ENCODE measurements at regions not wholly inside any gene's neighbourhood (a gene's known extent, or its start where the extent isn't known, plus 50 kb on each side); places are given as distances from the start of the nearest gene placed in this dataset.

DNA sequence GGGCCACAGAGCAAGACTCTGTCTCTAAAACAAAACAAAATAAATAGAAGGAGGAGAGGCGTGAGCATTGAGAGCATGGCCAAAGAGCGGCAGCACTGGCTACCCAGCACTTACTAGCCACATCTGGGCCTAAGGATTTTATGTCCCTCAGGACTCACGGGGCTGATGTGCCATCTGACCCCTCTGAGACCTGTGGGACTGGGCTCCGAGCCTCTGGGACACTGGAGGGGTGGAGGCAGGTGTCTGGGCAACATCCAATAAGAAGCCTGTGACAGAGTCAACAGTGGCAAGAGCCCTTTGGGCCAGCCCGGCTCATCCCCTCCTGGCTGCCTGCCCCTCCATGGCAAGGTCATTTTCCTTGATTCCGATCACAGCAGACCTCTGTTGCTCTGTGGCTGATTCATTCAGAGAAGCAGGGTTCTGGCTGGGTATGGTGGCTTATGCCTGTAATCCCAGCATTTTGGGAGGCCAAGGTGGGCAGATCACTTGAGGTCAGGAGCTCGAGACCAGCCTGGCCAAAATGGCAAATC, 60.7 kb downstream of the RRM2 start:
- intact Hi-C loops (cut with DNase I) = no loop called here
- DNase-seq (no peak), ATAC-seq (ENCODE audit: poor library complexity) (no peak)

DNA sequence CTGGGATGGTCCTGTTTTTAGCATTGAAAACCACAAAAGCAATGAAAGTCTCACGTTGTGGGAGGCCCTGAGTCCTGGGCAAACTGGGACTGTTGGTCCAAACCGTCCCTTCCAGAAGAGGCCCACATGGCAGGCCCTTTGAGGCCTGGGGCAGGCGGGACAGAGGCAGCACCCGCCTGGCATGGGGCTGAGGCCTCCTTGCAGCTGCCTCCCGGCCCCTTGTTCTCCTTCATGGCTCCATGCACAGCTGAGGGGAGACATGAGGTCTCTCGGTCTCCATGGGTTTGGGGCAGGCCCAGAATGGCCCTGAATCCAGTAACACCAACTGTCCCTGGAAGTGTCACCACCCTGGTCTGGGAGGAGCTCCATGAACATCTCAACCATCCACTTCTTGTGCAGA, 61.9 kb downstream of the RRM2 start:
- intact Hi-C loops (cut with DNase I) = no loop called here
- no peak for ATAC-seq (ENCODE audit: poor library complexity)
- no peak for DNase-seq

DNA sequence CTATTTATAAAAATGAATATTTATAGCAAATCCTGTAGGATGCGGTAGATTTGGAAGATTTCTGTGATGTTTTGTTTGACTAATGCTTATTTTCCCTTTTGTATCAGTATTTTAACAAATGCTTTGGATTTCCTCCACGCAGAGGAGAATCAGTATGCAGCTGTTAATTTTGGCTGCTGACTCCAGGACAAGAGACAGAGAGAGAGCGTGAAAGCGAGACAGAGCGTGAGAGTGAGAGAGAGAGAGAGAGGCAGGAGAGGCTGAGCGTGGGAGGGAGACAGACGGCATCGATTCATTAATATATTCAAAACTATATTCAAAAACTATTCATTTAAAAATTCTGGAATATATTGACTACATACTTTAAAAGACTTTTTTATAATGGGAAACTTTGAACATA, 62.5 kb downstream of the RRM2 start:
- intact Hi-C loops (cut with DNase I) = no loop called here
- ATAC-seq (ENCODE audit: poor library complexity) (peak; percentile 76), DNase-seq (no peak)

DNA sequence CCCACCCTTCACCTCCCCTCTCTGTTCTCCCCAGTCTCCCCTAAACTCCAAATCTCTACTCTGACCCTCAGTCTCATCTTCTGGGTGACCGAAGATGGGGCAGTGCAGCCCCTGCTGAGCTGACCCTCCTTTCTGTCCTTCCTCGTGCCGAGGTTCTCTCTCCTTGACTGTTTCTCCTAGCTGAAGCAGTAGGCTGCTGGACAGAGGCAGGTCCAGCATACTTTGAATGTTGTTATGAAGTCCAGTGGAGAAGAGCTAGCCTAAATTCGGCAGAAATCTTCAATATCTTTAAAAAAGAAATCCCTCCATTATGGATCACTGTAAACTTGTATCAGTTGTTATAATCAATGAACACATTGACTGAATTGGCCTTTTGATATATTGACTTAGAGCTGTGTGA, 63.2 kb downstream of the RRM2 start:
- no peak for DNase-seq
- intact Hi-C loops (cut with DNase I) = no loop called here
- ATAC-seq (ENCODE audit: poor library complexity) = no peak

DNA sequence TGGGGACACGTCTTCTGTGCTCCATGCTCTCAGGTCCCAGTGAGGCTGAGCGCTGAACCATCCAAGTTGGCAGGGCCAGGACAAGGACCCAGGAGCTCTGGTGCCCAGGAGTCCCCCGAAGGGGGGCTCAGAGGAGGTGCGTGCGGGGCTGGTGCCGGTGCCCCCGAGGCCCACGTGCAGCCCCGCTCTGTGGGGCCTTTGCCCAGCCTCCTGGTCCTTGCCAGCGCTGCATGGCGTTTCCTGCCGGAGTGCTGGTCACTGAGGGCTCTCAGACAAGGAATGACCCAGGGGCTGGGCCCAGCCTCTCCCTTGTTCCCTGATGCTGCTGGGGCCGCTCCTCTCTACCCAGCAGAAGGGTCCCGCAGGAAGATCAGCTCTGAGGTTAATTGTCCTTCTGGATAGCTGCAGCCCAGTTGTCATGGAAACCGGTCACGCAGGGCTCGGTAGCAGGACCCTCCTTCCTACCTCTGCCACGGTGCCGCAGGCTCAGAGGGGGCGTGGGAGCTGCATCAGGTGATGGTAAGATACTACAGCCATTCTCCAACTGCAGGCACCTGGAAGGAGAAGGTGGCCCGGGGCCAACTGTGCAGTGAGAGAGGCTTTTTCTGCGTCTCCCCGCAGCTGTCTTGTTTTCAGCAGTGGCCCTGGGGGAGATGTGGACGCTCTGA, 64.5 kb downstream of the RRM2 start:
- intact Hi-C loops (cut with DNase I) = no loop called here
- DNase-seq (no peak), ATAC-seq (ENCODE audit: poor library complexity) (no peak)

DNA sequence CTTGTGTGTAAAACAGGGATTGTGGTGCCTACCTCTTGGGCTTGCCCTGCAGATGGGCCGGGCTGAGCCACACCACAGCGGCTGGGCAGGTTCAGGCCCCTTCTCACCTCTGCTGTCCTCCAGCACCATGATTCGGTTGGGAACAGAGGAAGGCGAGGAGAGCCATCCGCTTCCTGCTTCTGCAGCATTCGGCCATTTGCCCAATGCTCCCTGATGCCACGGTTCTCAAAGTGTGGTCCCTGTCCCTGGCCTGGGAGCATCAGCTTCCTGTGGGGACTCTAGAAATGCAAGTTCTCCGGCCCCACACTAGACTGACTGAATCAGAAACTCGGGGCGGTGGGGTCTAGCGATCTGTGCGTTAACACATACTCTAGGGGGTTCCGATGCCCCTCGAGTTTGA, 65.1 kb downstream of the RRM2 start:
- DNase-seq (no peak), ATAC-seq (ENCODE audit: poor library complexity) (no peak)
- intact Hi-C loops (cut with DNase I) = no loop called here

DNA sequence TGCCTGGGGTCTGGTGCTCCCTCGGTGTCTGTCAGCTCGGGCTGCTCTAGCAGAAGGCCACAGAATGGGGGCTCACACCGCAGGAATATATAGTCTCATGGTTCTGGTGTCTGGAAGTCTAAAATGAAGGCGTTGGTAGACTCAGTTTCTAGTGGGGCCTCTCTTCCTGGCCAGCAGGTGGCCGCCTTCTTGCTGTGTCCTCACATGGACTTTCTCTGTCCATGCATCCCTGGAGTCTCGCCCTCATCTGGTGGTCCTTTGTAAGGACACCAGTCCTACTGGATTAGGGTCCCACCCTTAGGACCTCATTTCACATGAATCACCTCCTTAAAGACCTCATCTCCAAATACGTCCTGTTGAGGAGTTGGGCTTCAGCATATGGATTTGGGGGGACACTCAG, 65.7 kb downstream of the RRM2 start:
- intact Hi-C loops (cut with DNase I) = no loop called here
- DNase-seq = no peak
- ATAC-seq (ENCODE audit: poor library complexity) = no peak

DNA sequence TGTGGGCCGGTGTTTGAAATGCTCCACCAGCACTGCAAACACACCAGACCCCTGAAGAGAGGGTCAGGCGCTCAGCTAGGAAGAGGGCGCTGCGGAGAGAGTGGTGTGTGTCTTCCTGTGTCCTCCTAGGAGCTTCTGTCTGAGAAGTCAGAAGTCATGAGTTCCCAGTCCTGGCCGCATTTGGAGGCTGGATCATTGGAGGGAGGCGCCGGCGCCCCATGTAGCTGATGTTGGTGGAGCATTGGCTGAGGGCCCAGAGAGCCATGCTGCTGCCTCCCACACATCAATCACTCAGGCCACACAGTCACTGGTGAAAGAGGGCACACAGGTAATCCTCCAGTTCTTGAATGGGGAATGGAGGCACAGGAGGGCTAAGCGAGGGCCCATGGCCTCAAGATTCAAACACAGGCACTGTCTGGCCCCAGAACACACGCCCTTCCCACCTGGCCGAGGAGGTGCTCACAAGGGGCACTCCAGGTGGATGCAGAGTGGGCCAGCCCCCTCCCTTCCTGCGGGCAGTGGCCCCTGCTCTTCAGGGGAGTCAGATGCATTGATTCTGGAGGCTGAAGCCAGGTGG, 66.3 kb downstream of the RRM2 start:
- no peak for ATAC-seq (ENCODE audit: poor library complexity)
- intact Hi-C loops (cut with DNase I) = no loop called here
- DNase-seq = no peak

DNA sequence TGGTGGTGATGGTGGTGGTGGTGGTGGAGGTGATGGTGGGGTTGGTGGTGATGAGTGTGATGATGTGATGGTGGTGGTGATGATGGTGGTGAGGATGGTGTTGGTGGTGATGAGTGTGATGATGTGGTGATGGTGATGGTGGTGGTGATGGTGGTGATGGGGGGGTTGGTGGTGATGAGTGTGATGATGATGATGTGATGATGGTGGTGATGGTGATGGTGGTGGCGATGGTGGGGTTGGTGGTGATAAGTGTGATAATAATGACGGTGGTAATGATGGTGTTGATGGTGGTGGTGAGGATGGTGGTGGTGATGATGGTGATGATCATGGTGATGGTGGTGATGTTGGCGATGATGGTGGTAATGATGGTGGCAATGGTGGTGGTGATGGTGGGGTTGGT, 67.7 kb downstream of the RRM2 start:
- intact Hi-C loops (cut with DNase I) = no loop called here
- DNase-seq (no peak), ATAC-seq (ENCODE audit: poor library complexity) (no peak)

DNA sequence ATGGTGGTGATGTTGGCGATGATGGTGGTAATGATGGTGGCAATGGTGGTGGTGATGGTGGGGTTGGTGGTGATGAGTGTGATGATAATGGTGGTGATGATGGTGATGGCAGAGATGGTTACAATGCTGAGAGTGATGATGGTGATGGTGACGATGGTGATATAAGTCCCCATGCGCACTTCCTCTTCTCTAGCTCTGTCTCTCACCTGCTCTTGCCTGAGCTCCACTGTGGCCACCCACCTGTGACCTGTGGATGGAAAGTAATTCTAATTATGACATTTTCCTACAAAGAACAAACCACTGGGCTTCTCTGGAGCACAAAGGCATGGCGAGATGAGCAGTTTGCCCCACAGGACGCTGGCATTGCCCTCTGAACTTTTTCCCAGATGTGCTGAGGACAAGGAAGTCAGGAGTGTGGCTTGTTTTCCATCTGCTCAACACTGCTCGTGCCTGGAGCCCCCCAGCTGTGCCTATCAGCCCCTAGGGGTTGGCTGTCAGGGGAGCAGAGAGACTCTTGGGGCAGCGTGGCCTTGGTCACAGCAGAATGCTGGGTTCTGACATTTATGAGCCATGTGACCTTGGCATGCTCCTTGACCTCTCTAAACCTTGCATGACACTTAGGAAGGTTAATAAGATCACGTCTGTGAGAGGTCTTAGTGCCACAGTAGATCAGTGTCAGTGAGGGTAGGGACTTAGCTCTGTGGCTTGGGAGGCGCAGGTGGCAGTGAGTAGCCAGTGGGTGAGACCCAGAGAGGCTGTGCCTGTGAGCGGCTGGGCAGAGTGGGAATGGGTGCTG, 68.4 kb downstream of the RRM2 start:
- ATAC-seq (ENCODE audit: poor library complexity) = no peak
- intact Hi-C loops (cut with DNase I) = no loop called here
- DNase-seq = no peak

DNA sequence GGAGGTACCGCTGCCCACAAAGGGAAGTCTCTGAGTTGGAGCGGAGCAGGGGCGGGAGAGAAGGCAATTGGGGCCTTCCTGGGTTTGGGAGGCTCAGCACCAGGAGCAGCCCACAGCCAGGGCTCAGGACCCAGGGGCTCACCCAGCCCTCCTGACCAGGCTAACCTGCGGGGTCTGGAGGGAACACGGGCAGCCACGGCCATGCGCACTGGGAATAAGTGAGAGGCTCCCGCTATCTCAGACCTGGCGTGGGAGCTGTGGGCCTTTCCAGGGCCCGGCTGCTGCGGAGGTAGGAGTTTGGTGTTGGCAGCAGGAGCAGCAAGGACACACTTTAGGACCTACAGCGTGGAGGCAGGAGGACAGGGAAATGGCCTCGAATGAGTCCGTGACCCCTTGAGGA, 69.0 kb downstream of the RRM2 start:
- intact Hi-C loops (cut with DNase I) = no loop called here
- DNase-seq = no peak
- ATAC-seq (ENCODE audit: poor library complexity) = no peak

DNA sequence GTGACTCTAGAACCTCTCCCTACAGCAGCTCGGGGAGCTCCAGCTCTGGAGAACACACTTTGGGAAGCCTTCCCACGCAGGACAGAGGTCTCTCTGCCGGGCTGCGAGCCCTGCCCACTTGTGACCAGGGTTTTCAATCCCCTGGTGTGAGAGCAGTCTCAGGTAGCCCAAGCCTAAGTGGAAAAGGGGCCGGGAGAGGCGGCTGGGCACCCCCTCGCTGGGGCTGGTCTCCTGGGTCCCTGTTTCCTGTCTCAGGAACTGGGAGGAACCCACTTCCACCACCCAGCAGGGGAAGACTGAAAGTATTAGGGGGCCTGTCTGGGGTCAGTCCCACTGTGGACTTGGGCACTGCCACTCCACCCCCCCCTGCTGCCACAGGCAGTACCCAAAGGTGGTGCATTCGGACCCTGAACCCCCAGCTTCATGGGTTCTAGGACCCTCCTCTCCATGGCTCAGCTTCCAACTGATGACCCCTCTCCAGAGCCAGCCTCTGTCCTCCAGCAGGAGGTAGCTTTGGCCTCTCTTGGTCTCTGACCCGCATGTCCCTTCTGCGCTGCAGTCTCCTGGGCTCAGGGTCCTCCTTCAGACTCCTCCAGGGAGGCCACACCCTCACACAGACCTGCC, 70.0 kb downstream of the RRM2 start:
- ATAC-seq (ENCODE audit: poor library complexity) (no peak), DNase-seq (no peak)
- intact Hi-C loops (cut with DNase I) = no loop called here

DNA sequence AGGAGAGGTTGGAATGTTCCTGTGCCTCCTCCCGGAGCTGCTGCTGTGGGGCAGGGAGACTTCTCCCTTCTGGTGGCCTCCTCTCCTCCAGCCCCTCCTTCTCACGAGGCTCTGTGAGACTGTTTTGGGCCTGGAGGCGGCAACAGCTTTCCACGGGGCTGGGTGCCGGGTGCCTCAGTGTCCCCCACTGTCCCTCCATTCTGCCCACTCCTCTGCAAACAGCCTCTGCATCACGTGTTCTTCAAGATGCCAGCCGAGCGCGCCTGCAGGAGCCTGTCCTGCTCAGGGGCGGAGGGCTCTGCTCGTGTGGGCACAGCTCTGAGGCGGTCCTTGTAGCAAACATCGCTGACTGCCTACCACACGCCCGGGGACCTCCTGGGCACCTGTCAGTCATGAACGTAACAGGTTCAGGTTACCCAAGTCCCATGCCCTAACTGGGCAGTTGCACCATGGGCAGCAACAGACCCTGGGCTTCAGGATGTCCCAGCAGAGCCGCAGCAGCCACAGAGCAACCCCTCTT, 70.8 kb downstream of the RRM2 start:
- intact Hi-C loops (cut with DNase I) = no loop called here
- DNase-seq = no peak

DNA sequence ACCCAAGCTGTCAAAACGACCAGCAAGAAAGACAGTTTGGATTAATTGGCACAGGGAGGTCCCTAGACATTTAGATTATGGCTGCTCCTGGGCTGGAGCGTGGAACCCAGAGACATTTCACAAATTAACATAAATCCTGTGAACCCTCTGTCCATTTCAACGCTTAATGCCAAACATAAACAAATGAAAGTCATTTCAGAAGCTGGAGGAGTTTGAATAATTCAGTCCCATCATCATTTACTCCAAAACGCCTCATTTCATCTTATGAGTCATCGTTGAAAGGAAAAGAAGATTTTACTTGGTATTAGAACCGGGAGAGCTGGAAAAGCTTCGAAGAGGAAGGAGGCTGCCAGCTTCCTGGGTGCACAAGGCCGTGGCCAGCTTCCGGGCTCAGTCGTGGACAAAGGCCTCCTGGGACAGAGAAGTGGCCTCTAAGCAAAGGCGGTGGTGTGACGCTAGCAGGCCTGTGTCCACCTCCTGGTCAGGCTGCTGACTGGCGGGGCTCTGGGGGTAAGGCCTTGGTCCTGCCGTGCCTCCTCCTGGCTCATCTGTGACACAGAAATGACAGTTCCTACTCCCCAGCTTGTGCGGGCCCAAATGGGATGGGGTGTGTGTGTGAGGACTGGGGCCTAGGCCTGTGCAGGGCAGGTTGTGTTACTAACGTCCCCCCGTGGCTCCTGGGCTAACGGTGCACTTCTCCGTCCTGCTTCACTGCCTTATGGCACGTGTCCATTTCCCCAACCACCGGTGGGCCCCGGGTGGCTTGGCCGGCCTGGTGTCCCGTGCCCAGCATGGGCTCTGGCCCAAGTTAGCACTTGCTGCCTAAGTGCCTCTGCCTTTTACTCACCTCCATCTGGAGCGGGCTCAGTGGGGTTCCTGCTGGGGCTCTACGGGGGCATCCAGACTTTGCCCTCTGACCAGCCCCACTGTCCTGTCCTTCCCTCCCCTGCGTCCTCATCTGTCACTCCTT, 71.6 kb downstream of the RRM2 start:
- no peak for DNase-seq
- ATAC-seq (ENCODE audit: poor library complexity) = no peak
- intact Hi-C loops (cut with DNase I) = no loop called here

More for the DNA sequence above, 70.8 kb downstream of the RRM2 start:
- ATAC-seq (ENCODE audit: poor library complexity) = no peak

DNA sequence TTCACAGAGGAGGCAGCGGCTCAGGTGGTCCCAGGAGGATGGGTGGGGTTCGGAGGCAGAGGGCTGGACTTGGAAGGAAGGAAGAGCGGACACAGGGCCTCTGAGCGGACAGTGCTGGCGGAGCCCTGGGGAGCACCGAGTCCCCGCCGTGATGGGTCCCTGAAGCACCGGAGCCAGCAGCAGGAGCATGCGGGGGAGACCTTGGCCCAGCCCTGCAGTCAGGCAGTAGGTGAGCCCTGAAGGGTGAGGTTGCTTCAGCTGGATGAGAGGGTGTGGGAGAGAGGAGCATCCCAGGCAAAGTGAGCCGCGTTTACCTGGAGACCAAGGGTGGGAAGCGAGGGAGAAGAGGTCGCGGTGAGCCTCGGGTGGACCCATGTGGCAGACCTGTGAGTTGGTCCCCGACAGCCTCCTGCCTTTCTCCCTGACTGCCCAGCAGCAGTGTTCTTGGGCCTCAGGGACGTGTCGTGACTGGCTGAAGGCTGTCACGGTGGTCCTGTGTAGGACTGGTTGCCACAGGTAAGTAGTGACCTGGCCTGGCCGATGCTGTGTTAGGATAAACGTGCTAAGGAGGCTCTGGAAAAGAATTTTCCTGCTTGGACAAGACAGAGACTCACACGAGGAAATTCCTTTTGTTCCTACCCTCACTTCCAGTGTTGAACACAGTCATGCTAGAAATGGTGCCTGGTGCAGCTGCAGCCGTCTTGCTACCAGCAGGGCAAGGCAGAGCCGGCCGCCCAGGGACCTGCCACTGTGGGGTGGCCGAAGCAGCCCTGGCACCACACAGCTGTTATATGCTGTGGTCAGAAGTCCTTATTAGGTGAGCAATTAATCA, 73.0 kb downstream of the RRM2 start:
- intact Hi-C loops (cut with DNase I) = no loop called here
- no peak for ATAC-seq (ENCODE audit: poor library complexity)

DNA sequence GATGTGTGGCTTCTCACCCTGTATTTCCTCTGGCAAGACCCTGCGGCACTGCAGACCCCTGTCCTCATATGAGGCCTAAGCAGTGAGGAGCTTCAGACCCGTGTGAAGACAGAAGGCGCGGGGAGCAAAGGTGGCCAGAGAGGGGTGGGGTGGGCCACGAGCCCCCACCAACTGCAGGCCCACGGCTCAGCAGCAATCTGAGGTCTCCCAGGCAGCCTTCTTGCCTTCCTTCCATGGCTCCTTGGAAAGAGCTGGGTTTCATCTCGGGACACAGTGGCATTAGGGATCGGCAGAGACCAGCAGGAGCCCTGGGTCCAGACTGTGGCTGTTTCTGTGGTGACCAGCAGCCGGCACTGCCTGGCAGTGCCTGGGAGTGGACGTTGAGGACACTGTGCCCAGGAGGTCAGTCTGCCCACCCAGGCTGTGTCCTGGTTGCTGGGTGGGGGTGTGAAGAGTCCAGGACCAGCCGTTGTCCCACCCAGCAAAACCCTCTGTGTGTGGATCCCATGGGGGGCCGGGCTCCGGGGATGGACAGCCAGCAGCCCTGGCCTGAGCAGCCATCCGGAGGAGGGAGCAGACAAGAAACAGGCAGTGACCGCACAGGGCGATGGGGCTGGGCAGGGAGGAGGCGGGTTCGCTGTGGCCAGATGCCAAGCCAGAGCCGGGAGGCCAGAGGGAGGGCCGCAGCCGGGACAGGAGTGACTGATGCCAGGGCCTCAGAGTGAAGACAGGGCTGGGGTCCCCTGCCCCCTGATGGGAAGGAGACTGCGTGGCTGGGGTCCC, 73.8 kb downstream of the RRM2 start:
- DNase-seq (no peak), ATAC-seq (ENCODE audit: poor library complexity) (no peak)
- intact Hi-C loops (cut with DNase I) = no loop called here

More for the DNA sequence above, 73.0 kb downstream of the RRM2 start:
- DNase-seq = no peak
